ENCODE measurements at regions not wholly inside any gene's neighbourhood (a gene's known extent, or its start where the extent isn't known, plus 50 kb on each side); places are given as distances from the start of the nearest gene placed in this dataset.

DNA sequence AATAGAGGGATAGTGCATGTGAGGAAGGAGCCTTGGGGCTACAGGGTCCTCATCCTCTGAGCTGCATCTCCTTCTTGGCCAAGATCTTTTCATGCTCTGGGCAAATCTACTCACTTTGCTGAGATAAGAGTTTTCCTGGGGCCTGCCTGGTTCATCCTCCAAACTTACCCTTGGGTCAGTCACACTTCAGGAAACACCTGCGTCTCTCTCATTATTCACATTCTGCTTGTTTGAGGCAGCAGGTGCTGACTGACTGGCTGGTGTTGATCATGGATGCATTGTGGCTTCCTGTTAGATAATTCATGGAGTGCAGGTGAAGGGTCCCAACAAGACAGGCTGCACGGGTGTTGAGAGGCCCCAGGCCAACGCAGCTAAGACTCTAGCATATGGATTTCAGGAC is 162.6 kb downstream of the SALL1 start:
- TF ChIP-seq POLR2A (IDR thresholded peaks at IDR 0.05) (no peak), POLR2AphosphoS5 (IDR thresholded peaks at IDR 0.05; ENCODE audit: insufficient read depth in 1 of 2, low read depth in 1 of 2) (no peak)
- TF ChIP-seq, protein P1, sequence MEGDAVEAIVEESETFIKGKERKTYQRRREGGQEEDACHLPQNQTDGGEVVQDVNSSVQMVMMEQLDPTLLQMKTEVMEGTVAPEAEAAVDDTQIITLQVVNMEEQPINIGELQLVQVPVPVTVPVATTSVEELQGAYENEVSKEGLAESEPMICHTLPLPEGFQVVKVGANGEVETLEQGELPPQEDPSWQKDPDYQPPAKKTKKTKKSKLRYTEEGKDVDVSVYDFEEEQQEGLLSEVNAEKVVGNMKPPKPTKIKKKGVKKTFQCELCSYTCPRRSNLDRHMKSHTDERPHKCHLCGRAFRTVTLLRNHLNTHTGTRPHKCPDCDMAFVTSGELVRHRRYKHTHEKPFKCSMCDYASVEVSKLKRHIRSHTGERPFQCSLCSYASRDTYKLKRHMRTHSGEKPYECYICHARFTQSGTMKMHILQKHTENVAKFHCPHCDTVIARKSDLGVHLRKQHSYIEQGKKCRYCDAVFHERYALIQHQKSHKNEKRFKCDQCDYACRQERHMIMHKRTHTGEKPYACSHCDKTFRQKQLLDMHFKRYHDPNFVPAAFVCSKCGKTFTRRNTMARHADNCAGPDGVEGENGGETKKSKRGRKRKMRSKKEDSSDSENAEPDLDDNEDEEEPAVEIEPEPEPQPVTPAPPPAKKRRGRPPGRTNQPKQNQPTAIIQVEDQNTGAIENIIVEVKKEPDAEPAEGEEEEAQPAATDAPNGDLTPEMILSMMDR (IDR thresholded peaks at IDR 0.05) = no peak
- Histone ChIP-seq H3K4me3 (no peak overlapping the region), H3K27me3 (no peaks in the 10 kb centered on the region), H3K36me3 (no peaks in the 10 kb centered on the region), H3K9me3 (no peaks in the 10 kb centered on the region), H3K4me1 (no peaks in the 10 kb centered on the region), H3K27ac (no peak overlapping the region)
- DNase-seq (ENCODE audit: extremely low spot score in 2 of 2) = no peak
- intact Hi-C loops (cut with DNase I) = no loop called here

DNA sequence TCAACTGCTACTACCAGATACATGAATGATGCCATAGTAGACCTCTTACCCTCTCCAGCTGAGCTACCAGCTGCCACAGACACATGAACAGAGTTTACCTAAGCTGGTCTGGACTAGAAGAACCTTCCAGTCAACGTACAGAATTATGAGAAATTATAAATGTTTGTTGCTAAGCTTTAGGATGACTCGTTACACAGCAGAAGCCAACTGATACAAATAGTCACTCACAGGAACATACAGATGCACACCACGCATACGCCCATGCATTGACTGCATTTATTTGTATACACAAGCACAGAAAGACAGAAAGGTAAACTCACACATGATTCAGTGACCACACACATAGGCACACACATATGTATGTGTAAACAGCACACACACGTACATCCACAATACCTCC is 164.6 kb downstream of the SALL1 start:
- H3K9me3 ChIP-seq = no peaks in the 10 kb centered on the region
- TF ChIP-seq, protein P1 (IDR thresholded peaks at IDR 0.05) = no peak
- TF ChIP-seq POLR2AphosphoS5 (IDR thresholded peaks at IDR 0.05; ENCODE audit: insufficient read depth in 1 of 2, low read depth in 1 of 2) (no peak), POLR2A (IDR thresholded peaks at IDR 0.05) (no peak)
- DNase-seq (ENCODE audit: extremely low spot score in 2 of 2) = no peak
- intact Hi-C loops (cut with DNase I) = no loop called here
- no peaks in the 10 kb centered on the region for H3K4me1 ChIP-seq
- H3K4me3 ChIP-seq = no peak overlapping the region
- no peak overlapping the region for H3K27ac ChIP-seq
- H3K27me3 ChIP-seq = no peaks in the 10 kb centered on the region
- H3K36me3 ChIP-seq = no peaks in the 10 kb centered on the region

DNA sequence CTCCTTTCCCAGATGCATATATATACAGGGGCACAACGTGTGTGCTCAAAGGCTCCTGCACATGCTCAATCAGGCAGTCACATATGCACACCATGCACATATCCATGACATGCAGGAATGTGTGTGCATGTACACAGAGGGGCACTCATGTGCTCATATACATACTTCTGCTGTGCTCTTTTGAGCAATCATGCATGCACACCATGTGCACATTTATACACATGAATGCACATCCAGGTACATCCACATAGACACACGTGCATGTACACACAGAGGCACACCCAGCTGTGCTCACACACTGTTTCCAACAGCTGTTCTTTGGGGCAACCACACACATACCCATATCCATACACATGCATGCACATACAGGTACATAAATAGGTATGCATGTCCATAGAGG is 165.3 kb downstream of the SALL1 start:
- TF ChIP-seq POLR2A (IDR thresholded peaks at IDR 0.05) = no peak
- TF ChIP-seq POLR2AphosphoS5 (IDR thresholded peaks at IDR 0.05; ENCODE audit: insufficient read depth in 1 of 2, low read depth in 1 of 2) = no peak
- TF ChIP-seq, protein P1 (IDR thresholded peaks at IDR 0.05) = no peak
- H3K27ac ChIP-seq = no peak overlapping the region

DNA sequence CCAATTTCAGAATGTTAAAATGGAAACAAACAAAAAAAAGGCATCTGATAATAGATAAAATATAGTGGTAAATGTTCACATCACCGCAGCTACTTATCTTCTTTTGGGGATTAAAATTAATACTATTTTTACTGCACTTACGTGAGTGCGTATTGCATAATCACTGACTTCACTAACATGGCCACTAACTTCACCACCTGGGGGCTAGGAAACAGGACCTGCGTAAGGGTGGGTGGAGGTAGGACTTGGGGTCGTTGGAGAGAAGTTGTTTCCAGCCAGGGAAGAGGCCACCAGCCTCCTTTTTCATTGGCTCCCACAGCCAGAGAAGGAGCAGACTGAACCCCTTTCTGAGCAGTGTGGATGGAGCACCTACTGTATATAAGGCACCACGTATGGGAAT is 166.4 kb downstream of the SALL1 start:
- no peak for TF ChIP-seq POLR2AphosphoS5 (IDR thresholded peaks at IDR 0.05; ENCODE audit: insufficient read depth in 1 of 2, low read depth in 1 of 2)
- no peak for TF ChIP-seq POLR2A (IDR thresholded peaks at IDR 0.05)
- TF ChIP-seq, protein P1 (IDR thresholded peaks at IDR 0.05) = no peak
- intact Hi-C loops (cut with DNase I) = no loop called here
- no peaks in the 10 kb centered on the region for H3K9me3 ChIP-seq

More for the DNA sequence above, 165.3 kb downstream of the SALL1 start:
- Histone ChIP-seq H3K36me3 (no peaks in the 10 kb centered on the region), H3K27me3 (no peaks in the 10 kb centered on the region), H3K4me3 (no peak overlapping the region), H3K4me1 (no peaks in the 10 kb centered on the region), H3K9me3 (no peaks in the 10 kb centered on the region)
- no peak for DNase-seq (ENCODE audit: extremely low spot score in 2 of 2)
- intact Hi-C loops (cut with DNase I) = no loop called here

DNA sequence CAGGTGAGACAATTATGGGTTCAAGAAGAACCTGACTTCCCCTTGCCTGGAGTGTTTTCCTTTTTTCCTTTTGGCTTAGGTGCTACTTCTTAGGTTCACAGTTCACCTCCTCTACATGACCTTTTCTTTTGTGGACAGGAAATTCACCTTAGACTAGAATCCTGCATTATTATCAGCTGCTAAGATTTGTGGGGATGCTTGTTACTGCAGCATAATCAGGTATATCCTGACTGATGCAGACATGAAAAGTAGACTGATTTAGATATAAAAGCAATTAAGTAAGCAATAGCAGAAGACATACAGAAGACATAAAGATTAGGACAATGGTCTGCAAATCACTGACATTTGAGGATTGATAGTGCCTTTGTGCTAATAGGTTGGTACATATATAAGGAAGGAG is 168.3 kb downstream of the SALL1 start:
- no peak for DNase-seq (ENCODE audit: extremely low spot score in 2 of 2)
- H3K36me3 ChIP-seq = no peaks in the 10 kb centered on the region
- no peaks in the 10 kb centered on the region for H3K9me3 ChIP-seq
- TF ChIP-seq POLR2A (IDR thresholded peaks at IDR 0.05) (no peak), POLR2AphosphoS5 (IDR thresholded peaks at IDR 0.05; ENCODE audit: insufficient read depth in 1 of 2, low read depth in 1 of 2) (no peak)
- TF ChIP-seq, protein P1 (IDR thresholded peaks at IDR 0.05) = no peak
- no peak overlapping the region for H3K27ac ChIP-seq
- no peak overlapping the region for H3K4me3 ChIP-seq
- intact Hi-C loops (cut with DNase I) = no loop called here
- H3K4me1 ChIP-seq = no peaks in the 10 kb centered on the region
- no peaks in the 10 kb centered on the region for H3K27me3 ChIP-seq

More for the DNA sequence above, 166.4 kb downstream of the SALL1 start:
- Histone ChIP-seq H3K27me3 (no peaks in the 10 kb centered on the region), H3K36me3 (no peaks in the 10 kb centered on the region), H3K4me3 (no peak overlapping the region), H3K27ac (no peak overlapping the region), H3K4me1 (no peaks in the 10 kb centered on the region)
- no peak for DNase-seq (ENCODE audit: extremely low spot score in 2 of 2)
